ENCODE measurements at regions not wholly inside any gene's neighbourhood (a gene's known extent, or its start where the extent isn't known, plus 50 kb on each side); places are given as distances from the start of the nearest gene placed in this dataset.

GRCh38 chr5:125750147-125750860, 672.9 kb upstream of the GRAMD2B start:
- in situ Hi-C loops (cut with HindIII; ENCODE audit: extremely low pct_ligation_motif_present, low pct_unique_long_range_greater_than_20kb): no loop called here
- FAIRE-seq: no peak
- TF ChIP-seq THAP8 (CRISPR knock-in tag; IDR thresholded peaks at IDR 0.05; ENCODE audit: borderline replicate concordance) (no peak), TEF (CRISPR knock-in tag; IDR thresholded peaks at IDR 0.05) (no peak), ZNF331 (CRISPR knock-in tag; IDR thresholded peaks at IDR 0.05) (no peak), ZNF142 (CRISPR knock-in tag; IDR thresholded peaks at IDR 0.05) (no peak), TARDBP (CRISPR knock-in tag; IDR thresholded peaks at IDR 0.05) (no peak), HES4 (CRISPR knock-in tag; IDR thresholded peaks at IDR 0.05; ENCODE audit: borderline replicate concordance) (no peak), ATF4 (CRISPR knock-in tag; IDR thresholded peaks at IDR 0.05) (no peak), ZNF3 (CRISPR knock-in tag; IDR thresholded peaks at IDR 0.05) (no peak), ZNF101 (CRISPR knock-in tag; IDR thresholded peaks at IDR 0.05; ENCODE audit: borderline replicate concordance, low read depth) (no peak), KLF11 (CRISPR knock-in tag; IDR thresholded peaks at IDR 0.05) (no peak), SRSF4 (IDR thresholded peaks at IDR 0.05; ENCODE audit: low read depth, low read length, poor library complexity, severe bottlenecking) (no peak), DBP (CRISPR knock-in tag; IDR thresholded peaks at IDR 0.05; ENCODE audit: not compliant biosample characterization) (no peak), ZNF180 (CRISPR knock-in tag; IDR thresholded peaks at IDR 0.05; ENCODE audit: borderline replicate concordance, low read depth) (no peak)

More at GRCh38 chr5:125750147-125750860, 672.9 kb upstream of the GRAMD2B start:
- BruUV-seq (replicated peaks): no TSS peak
- POLR2A ChIA-PET: no interaction called here
- CTCF ChIA-PET (ENCODE audit: low intra/inter-chr PET ratio, low total read pairs): no interaction called here
- no peaks in the 10 kb centered on the region for H3K27me3 ChIP-seq (ENCODE audit: control insufficient read depth in 1 of 2, insufficient read depth in 2 of 2, low read length in 2 of 2)
- no peak overlapping the region for H3K27ac ChIP-seq (ENCODE audit: extremely low read length, insufficient read depth, low read length)
- no peaks in the 10 kb centered on the region for H3K79me2 ChIP-seq (ENCODE audit: insufficient read depth, low read length)
- H3K4me3 ChIP-seq (replicated peaks in 1 of 3; ENCODE audit: insufficient read depth in 1 of 3, low read depth in 2 of 3, low read length in 3 of 3): no peak overlapping the region
- H3K4me2 ChIP-seq (ENCODE audit: low read depth, low read length): no peak overlapping the region
- no peaks in the 10 kb centered on the region for H3K36me3 ChIP-seq (replicated peaks in 1 of 2; ENCODE audit: control insufficient read depth in 1 of 2, insufficient read depth in 2 of 2, low read length in 2 of 2)
- WGBS (ENCODE audit: low lambda C conversion rate): 60% methylated on average over 3 of the region's 3 CpGs
- no peaks in the 10 kb centered on the region for H4K20me1 ChIP-seq (ENCODE audit: insufficient read depth, low read length)
- H3K9ac ChIP-seq (ENCODE audit: insufficient read depth, low read depth, low read length): no peak overlapping the region
- H3K9me3 ChIP-seq (ENCODE audit: low read length): no peaks in the 10 kb centered on the region
- no peak for ATAC-seq
- no peak for DNase-seq (ENCODE audit: low spot score)
- H3K4me1 ChIP-seq (ENCODE audit: insufficient read depth, low read length): no peaks in the 10 kb centered on the region
- no peak overlapping the region for H2AFZ ChIP-seq (ENCODE audit: low read length)
- intact Hi-C loops (cut with micrococcal nuclease; ENCODE audit: unreplicated experiment): no loop called here

All from HepG2 (cell line).